KMS-11 (cell line): ENCODE measurements at regions not wholly inside any gene's neighbourhood (a gene's known extent, or its start where the extent isn't known, plus 50 kb on each side); places are given as distances from the start of the nearest gene placed in this dataset.

Source experiments
- H2AFZ ChIP-seq: fragments of 200-600 bp; sonication (generic); 2 replicates; pipeline ENCODE4 v1.6.1; 2016; ENCODE audit warnings: antibody characterized with exemption, mixed run types, low read depth
- H3K27ac ChIP-seq: fragments of 200-600 bp; sonication (generic); 2 replicates; pipeline ENCODE4 v1.6.1; 2016; ENCODE audit warnings: mild to moderate bottlenecking, mixed run types
- H3K27me3 ChIP-seq: fragments of 200-600 bp; sonication (generic); 2 replicates; pipeline ENCODE4 v1.6.1; 2017; ENCODE audit warnings: mild to moderate bottlenecking, low read depth, mixed run types, moderate library complexity; ENCODE audit not compliant: insufficient read depth
- H3K36me3 ChIP-seq: fragments of 200-600 bp; sonication (generic); 2 replicates; pipeline ENCODE4 v1.6.1; 2017; ENCODE audit warnings: mild to moderate bottlenecking, mixed run types; ENCODE audit not compliant: insufficient read depth
- H3K4me1 ChIP-seq: fragments of 200-600 bp; sonication (generic); 2 replicates; pipeline ENCODE4 v1.6.1; 2016; ENCODE audit warnings: mild to moderate bottlenecking, low read depth, mixed run types; ENCODE audit not compliant: poor library complexity, severe bottlenecking
- H3K4me2 ChIP-seq: fragments of 200-600 bp; sonication (generic); 2 replicates; pipeline ENCODE4 v1.7.0; 2016; ENCODE audit warnings: mild to moderate bottlenecking, mixed run types
- H3K4me3 ChIP-seq: fragments of 200-600 bp; sonication (generic); IDR thresholded peaks from 2 replicates; pipeline ENCODE4 v1.6.1; 2017; ENCODE audit warnings: low read depth, low read length, mixed read lengths; ENCODE audit not compliant: insufficient read depth
- H3K79me2 ChIP-seq: fragments of 200-600 bp; sonication (generic); 2 replicates; pipeline ENCODE4 v1.6.1; 2016; ENCODE audit warnings: low read depth, mixed run types; ENCODE audit not compliant: insufficient read depth
- H3K9ac ChIP-seq: fragments of 200-600 bp; sonication (generic); 2 replicates; pipeline ENCODE4 v1.6.1; 2016; ENCODE audit warnings: mild to moderate bottlenecking, mixed run types
- H4K20me1 ChIP-seq: fragments of 200-600 bp; sonication (generic); 2 replicates; pipeline ENCODE4 v1.6.1; 2016; ENCODE audit warnings: mild to moderate bottlenecking, mixed run types; ENCODE audit not compliant: insufficient read depth
- TF ChIP-seq, protein P1 (sequence below): fragments of 200-600 bp; sonication (generic); conservative IDR thresholded peaks from 2 replicates; pipeline ENCODE4 v1.6.1; 2017; ENCODE audit warnings: low read depth, mild to moderate bottlenecking, antibody characterized with exemption, low read length, moderate library complexity, mixed read lengths

DNA sequence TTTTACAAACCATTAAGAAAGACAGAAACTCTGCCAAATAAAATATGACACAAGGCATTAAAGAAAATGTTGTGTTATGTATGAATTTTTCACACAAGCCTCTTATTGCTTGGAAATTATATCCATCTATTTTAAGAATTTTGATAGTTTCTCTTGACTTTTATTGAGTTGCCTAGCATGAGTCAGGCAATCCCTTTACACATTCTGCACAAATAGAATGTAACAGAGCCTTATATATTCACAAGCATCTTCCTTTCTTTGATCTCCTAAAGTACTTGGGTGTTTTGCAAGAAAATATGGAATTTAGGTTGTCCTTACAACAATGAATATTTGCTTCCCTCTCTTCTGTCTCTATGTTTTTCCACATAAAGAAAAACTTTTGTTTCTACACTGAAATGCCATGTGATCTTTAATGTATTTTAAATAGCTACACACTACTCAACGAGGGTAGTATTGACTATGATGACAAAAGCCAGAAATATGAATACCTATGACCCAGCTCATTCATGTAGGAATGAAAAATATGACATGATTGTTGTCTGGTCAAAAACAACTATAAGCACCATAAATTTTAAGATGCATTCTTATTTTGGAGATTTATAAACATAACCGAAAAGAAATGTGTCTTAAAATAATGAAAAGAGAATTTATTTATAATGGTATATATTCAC is 398.8 kb downstream of the GUCY1A2 start:
- no peaks in the 10 kb centered on the region for H3K27me3 ChIP-seq
- H3K9ac ChIP-seq, result no peak overlapping the region
- H3K4me2 ChIP-seq, result no peak overlapping the region
- H3K4me1 ChIP-seq, result no peaks in the 10 kb centered on the region
- no peaks in the 10 kb centered on the region for H3K79me2 ChIP-seq
- H2AFZ ChIP-seq, result no peak overlapping the region
- no peaks in the 10 kb centered on the region for H4K20me1 ChIP-seq
- no peak overlapping the region for H3K4me3 ChIP-seq
- no peak overlapping the region for H3K27ac ChIP-seq
- TF ChIP-seq, protein P1, sequence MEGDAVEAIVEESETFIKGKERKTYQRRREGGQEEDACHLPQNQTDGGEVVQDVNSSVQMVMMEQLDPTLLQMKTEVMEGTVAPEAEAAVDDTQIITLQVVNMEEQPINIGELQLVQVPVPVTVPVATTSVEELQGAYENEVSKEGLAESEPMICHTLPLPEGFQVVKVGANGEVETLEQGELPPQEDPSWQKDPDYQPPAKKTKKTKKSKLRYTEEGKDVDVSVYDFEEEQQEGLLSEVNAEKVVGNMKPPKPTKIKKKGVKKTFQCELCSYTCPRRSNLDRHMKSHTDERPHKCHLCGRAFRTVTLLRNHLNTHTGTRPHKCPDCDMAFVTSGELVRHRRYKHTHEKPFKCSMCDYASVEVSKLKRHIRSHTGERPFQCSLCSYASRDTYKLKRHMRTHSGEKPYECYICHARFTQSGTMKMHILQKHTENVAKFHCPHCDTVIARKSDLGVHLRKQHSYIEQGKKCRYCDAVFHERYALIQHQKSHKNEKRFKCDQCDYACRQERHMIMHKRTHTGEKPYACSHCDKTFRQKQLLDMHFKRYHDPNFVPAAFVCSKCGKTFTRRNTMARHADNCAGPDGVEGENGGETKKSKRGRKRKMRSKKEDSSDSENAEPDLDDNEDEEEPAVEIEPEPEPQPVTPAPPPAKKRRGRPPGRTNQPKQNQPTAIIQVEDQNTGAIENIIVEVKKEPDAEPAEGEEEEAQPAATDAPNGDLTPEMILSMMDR, result no peak
- H3K36me3 ChIP-seq, result no peaks in the 10 kb centered on the region

DNA sequence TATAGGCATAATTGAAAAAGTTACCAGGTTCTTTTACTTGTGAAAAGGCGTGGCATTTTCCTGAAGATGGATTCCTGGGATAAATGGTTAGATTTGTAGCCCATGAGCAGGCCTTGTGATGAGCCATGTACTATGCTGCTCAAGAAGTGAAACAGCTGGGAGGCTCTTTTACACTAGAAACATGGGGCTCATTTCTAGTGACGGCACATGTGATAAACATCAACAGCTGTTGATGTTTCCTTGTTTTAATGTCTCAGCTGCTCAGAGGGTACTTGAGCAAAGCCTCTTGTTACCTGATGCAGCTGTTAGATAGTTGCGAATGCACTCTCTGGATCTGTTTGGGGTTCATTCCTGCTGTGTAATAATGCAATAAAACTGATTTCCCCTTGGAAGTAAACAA is 396.8 kb downstream of the GUCY1A2 start:
- H3K4me1 ChIP-seq, result no peaks in the 10 kb centered on the region
- TF ChIP-seq, protein P1, result no peak
- H3K9ac ChIP-seq, result no peak overlapping the region
- no peaks in the 10 kb centered on the region for H3K27me3 ChIP-seq
- no peaks in the 10 kb centered on the region for H3K79me2 ChIP-seq
- no peak overlapping the region for H2AFZ ChIP-seq
- H3K36me3 ChIP-seq, result no peaks in the 10 kb centered on the region
- no peak overlapping the region for H3K4me3 ChIP-seq
- H4K20me1 ChIP-seq, result no peaks in the 10 kb centered on the region
- no peak overlapping the region for H3K27ac ChIP-seq
- no peak overlapping the region for H3K4me2 ChIP-seq
